Mesodermal cell (in vitro differentiated cells): ENCODE measurements at regions not wholly inside any gene's neighbourhood (a gene's known extent, or its start where the extent isn't known, plus 50 kb on each side); places are given as distances from the start of the nearest gene placed in this dataset.
"Not testable (repeated sequence)": the region's sequence is repeated elsewhere in the genome, so short reads cannot be mapped to it uniquely, and the experiment has no call there.

ENCODE experiments used
- H3K27ac ChIP-seq: 2 replicates; pipeline ENCODE4 v1.7.0; 2013; ENCODE audit warnings: mild to moderate bottlenecking, low read depth, low read length, moderate library complexity; ENCODE audit not compliant: severe bottlenecking
- H3K36me3 ChIP-seq: 2 replicates; pipeline ENCODE4 v1.7.1; 2013; ENCODE audit warnings: mild to moderate bottlenecking, low read length, moderate library complexity; ENCODE audit not compliant: control insufficient read depth, insufficient read depth
- H3K4me1 ChIP-seq: one replicate; pipeline ENCODE4 v1.7.1; 2013; ENCODE audit warnings: mild to moderate bottlenecking, low read length; ENCODE audit not compliant: insufficient read depth, control insufficient read depth, poor library complexity, severe bottlenecking
- H3K4me3 ChIP-seq: 2 replicates; pipeline ENCODE4 v1.7.0; 2013; ENCODE audit warnings: low read length, control low read depth, mild to moderate bottlenecking; ENCODE audit not compliant: insufficient read depth, poor library complexity, severe bottlenecking; ENCODE audit errors: extremely low read depth
- H3K9me3 ChIP-seq: 2 replicates; pipeline ENCODE4 v1.7.1; 2013; ENCODE audit warnings: mild to moderate bottlenecking, low read length, moderate library complexity; ENCODE audit not compliant: control insufficient read depth
- WGBS, 2 experiments: methylation state at CpG; one replicate each; pipeline ENCODE4 v1.1.5; 2013; ENCODE audit warnings: missing lambda C conversion rate in 2 of 2; ENCODE audit not compliant: insufficient coverage in 2 of 2; 5-methylcytosine and 5-hydroxymethylcytosine counted together

- 76 to 95% methylated on average over 2 to 4 of the region's 6 CpGs for WGBS, 2 experiments
- H3K9me3 ChIP-seq, result peaks cover 12% of the 10 kb centered on the region
- no peaks in the 10 kb centered on the region for H3K36me3 ChIP-seq
- no peak overlapping the region for H3K27ac ChIP-seq
- H3K4me3 ChIP-seq, result no peak overlapping the region
- no peaks in the 10 kb centered on the region for H3K4me1 ChIP-seq
Measured at GRCh38 chr2:208854717-208855116, 448.1 kb downstream of the PTH2R start.

DNA sequence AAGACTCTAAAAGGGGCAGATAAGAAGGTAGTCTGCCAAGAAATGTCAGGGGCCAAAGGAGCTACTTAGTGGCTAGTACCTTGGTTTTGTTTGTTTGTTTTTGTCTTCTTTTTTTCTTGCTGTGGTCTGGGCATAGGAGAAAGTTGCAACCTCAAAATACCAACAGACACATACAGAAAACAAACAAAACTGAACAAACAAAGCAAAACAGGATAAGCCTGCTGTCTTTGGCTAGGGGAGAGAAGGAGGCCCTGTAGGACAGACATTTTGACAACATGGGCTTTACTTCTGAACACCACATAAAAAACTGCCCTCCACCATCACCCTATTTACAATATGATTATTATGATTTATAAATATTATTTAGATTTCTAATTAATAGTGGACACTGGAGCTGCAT is 460.8 kb downstream of the PTH2R start:
- Histone ChIP-seq H3K36me3 (no peaks in the 10 kb centered on the region), H3K4me3 (no peak overlapping the region), H3K9me3 (no peaks in the 10 kb centered on the region), H3K27ac (no peak overlapping the region), H3K4me1 (no peaks in the 10 kb centered on the region)

DNA sequence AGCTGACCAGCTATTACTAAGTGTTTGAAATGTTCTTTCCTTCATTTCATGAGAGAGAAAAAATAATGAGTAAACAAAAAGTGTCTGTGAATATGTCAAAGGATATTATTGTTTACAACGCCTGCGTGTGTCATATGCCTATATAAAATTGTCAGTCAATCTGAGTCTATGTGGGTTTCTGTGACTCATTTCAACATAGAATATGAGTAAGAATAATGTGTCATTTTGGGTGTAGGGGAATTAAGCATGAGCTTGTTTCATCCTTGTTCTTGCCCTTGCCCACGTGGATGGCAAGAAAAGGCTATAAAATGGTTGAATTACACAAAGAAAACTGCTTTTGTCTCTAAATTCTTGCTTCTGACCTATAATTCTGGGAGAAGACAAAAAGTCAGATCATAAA is 466.0 kb downstream of the PTH2R start:
- 94 to 100% methylated on average over 2 to 3 of the region's 3 CpGs for WGBS, 2 experiments
- H3K4me1 ChIP-seq, result no peaks in the 10 kb centered on the region
- no peak overlapping the region for H3K27ac ChIP-seq
- no peaks in the 10 kb centered on the region for H3K36me3 ChIP-seq
- H3K4me3 ChIP-seq, result no peak overlapping the region
- no peaks in the 10 kb centered on the region for H3K9me3 ChIP-seq

- H3K9me3 ChIP-seq, result no peaks in the 10 kb centered on the region
- H3K4me3 ChIP-seq, result no peak overlapping the region
- 79 to 100% methylated on average over 1 to 2 of the region's 3 CpGs for WGBS, 2 experiments
- no peaks in the 10 kb centered on the region for H3K36me3 ChIP-seq
- H3K27ac ChIP-seq, result no peak overlapping the region
- no peaks in the 10 kb centered on the region for H3K4me1 ChIP-seq
Measured at GRCh38 chr2:208879666-208880065, 473.1 kb downstream of the PTH2R start.

- no peaks in the 10 kb centered on the region for H3K36me3 ChIP-seq
- H3K4me3 ChIP-seq, result no peak overlapping the region
- no CpG with 5 or more reads among the region's 4 CpGs for WGBS, 2 experiments
- H3K27ac ChIP-seq, result no peak overlapping the region
- no peaks in the 10 kb centered on the region for H3K4me1 ChIP-seq
- no peaks in the 10 kb centered on the region for H3K9me3 ChIP-seq
Measured at GRCh38 chr2:208880171-208880570, 473.6 kb downstream of the PTH2R start.

DNA sequence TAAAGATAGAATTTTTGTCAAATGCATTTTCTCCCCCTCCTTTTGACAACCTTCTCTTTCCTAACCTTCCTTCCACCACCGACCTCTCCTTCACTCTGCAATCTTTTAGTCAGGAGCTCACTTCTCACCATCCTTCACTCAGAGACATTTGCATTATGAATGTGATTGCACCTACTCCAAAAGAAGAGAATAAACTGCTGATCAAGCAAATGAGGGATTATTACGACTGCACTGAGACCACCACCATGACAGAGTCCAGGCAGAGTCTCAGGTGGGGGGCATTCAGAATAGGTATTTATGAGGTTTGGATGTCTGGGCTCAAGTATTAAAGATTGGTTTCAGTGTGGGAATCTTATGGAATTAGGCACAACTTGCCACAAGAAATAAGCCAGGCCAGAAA is 483.9 kb downstream of the PTH2R start:
- WGBS, 2 experiments, result 67 to 100% methylated on average over 1 to 2 of the region's 2 CpGs
- H3K9me3 ChIP-seq, result no peaks in the 10 kb centered on the region
- no peak overlapping the region for H3K27ac ChIP-seq
- H3K36me3 ChIP-seq, result no peaks in the 10 kb centered on the region
- H3K4me3 ChIP-seq, result no peak overlapping the region
- no peaks in the 10 kb centered on the region for H3K4me1 ChIP-seq

DNA sequence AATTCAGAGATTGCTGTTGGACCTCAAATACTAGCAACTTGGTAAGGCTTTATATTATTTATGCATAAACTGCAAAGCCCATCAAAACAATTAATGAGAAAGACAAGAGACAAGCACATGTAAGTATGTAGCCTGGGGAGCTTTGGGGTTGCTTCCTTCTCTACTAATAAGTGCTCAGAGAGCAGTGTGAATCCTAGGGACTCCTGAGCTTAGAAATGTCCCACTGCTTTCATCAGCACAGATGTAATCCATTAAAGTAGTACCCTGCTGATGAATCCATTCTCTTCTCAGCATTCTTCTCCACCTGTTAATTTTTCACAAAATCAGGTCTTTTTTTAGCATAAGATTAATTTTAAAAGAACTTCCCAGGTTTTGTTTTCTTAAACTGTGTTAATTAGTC is 485.6 kb downstream of the PTH2R start:
- Histone ChIP-seq H3K4me1 (no peaks in the 10 kb centered on the region), H3K27ac (no peak overlapping the region), H3K4me3 (no peak overlapping the region), H3K36me3 (no peaks in the 10 kb centered on the region), H3K9me3 (no peaks in the 10 kb centered on the region)

- H3K4me3 ChIP-seq, result no peak overlapping the region
- WGBS, 2 experiments, result 80% methylated on average over 1 of the region's 1 CpG; no CpG with 5 or more reads in 1 of the 2 experiments
- H3K36me3 ChIP-seq, result no peaks in the 10 kb centered on the region
- no peak overlapping the region for H3K27ac ChIP-seq
- no peaks in the 10 kb centered on the region for H3K9me3 ChIP-seq
- no peaks in the 10 kb centered on the region for H3K4me1 ChIP-seq
Measured at GRCh38 chr2:208906330-208906729, 499.7 kb downstream of the PTH2R start.

DNA sequence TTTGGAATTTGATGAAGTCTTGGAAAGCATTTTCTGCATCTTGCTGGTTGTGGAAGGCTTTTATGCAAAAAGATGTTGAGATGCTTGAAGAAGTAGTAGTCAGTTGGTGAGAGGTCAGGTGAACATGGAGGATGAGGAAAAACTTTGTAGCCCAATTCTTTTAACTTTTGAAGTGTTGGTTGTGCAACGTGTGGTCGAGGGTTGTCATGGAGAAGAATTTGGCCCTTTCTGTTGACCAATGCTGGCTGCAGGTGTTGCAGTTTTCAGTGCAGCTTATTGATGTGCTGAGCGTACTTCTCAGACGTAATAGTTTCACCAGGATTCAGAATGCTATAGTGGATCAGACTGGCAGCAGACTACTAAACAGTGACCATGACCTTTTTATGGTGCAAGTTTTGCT is 508.4 kb upstream of the MAP2 start:
- Histone ChIP-seq H3K4me1 (no peaks in the 10 kb centered on the region), H3K27ac (no peak overlapping the region), H3K9me3 (no peaks in the 10 kb centered on the region), H3K4me3 (no peak overlapping the region), H3K36me3 (no peaks in the 10 kb centered on the region)
- 70 to 96% methylated on average over 2 to 4 of the region's 4 CpGs for WGBS, 2 experiments

DNA sequence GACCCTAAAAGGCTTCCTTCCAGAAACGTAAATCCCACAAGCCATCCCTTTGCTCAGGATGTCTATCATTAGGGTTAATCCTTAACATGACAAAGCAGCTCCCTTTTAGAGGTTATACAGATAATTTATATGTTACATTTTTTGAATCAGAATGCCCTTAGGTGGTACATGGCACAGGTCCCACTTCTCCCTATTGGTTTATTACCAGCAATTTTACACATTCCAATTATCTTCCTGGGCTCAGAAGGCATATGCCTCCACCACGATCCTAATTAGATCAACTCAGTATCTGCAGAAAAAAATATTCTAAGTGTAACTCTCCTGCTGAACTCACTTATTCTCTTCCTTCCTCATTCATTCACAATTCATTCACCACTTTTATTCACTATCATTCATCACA is 507.0 kb upstream of the MAP2 start:
- Histone ChIP-seq H3K9me3 (no peaks in the 10 kb centered on the region), H3K27ac (no peak overlapping the region), H3K4me1 (no peaks in the 10 kb centered on the region), H3K4me3 (no peak overlapping the region), H3K36me3 (no peaks in the 10 kb centered on the region)
- 40 to 64% methylated on average over 1 of the region's 2 CpGs for WGBS, 2 experiments

DNA sequence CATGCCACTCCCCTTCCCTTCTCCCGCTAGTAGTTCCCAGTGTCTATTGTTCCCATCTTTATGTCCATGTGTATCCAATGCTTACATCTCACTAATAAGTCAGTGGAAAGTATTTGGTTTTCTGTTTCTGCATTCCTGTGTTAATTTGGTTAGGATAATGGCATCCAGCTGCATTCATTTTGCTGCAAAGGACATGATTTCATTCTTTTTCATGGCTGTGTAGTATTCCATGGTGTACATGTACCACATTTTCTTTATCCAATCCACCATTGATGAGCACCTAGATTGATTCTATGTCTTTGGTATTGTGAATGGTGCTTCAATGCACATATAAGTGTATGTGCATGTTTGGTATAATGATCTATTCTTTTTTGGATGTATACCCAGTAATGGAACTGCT is 502.5 kb upstream of the MAP2 start:
- H3K9me3 ChIP-seq, H3K27ac ChIP-seq, H3K4me3 ChIP-seq, H3K4me1 ChIP-seq, H3K36me3 ChIP-seq: not testable (repeated sequence)
- no CpG with 5 or more reads among the region's 1 CpG for WGBS, 2 experiments

DNA sequence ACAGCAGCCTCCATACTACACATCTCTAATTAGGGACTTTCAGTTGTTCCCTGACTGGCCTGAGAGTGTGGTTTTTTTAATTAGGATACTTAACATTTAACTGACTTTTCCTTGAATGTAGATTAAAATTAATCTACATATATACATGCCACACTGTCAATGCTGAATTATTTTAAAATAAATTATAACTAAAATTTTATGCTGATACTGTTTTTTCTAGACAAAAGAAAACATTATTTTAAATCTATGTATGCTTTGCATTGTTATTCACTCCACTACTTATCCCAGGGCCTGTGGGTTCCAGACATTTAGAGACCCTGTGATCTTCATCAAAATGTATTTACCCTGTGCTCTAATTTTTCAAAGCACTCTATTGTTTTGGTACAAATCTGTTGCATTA is 496.0 kb upstream of the MAP2 start:
- Histone ChIP-seq H3K9me3 (no peaks in the 10 kb centered on the region), H3K36me3 (no peaks in the 10 kb centered on the region), H3K4me1 (no peaks in the 10 kb centered on the region), H3K4me3 (no peak overlapping the region), H3K27ac (no peak overlapping the region)
